A172 (cell line): ENCODE measurements at regions not wholly inside any gene's neighbourhood (a gene's known extent, or its start where the extent isn't known, plus 50 kb on each side); places are given as distances from the start of the nearest gene placed in this dataset.
A peak's percentile ranks its signal among the peaks of the same experiment; 100 is the strongest.

Experiments used
- DNase-seq: peaks from one replicate; pipeline ENCODE4 v3.0.0-alpha.2; 2015; ENCODE audit warnings: low spot score

GRCh38 chr6:71478834-71479541, 190.4 kb downstream of the OGFRL1 start:
- DNase-seq = peak; percentile 94

GRCh38 chr6:71480577-71480976, 192.0 kb downstream of the OGFRL1 start:
- DNase-seq = no peak

- DNase-seq = no peak
Observed at GRCh38 chr6:71481011-71481410, 192.4 kb downstream of the OGFRL1 start.

GRCh38 chr6:71481801-71482200, 193.2 kb downstream of the OGFRL1 start:
- no peak for DNase-seq

- no peak for DNase-seq
Observed at GRCh38 chr6:71482742-71483141, 194.1 kb downstream of the OGFRL1 start.

- DNase-seq = peak; percentile 49
Observed at GRCh38 chr6:71486461-71486860, 197.8 kb downstream of the OGFRL1 start.

- DNase-seq = no peak
Observed at GRCh38 chr6:71488186-71488585, 199.6 kb downstream of the OGFRL1 start.

- DNase-seq = peak; percentile 85
Observed at GRCh38 chr6:71489736-71490135, 201.1 kb downstream of the OGFRL1 start.

- no peak for DNase-seq
Observed at GRCh38 chr6:71490876-71491275, 202.3 kb downstream of the OGFRL1 start.

GRCh38 chr6:71491844-71492243, 203.2 kb downstream of the OGFRL1 start:
- no peak for DNase-seq

GRCh38 chr6:71492668-71493067, 204.1 kb downstream of the OGFRL1 start:
- no peak for DNase-seq

GRCh38 chr6:71496018-71496721, 207.6 kb downstream of the OGFRL1 start:
- DNase-seq = peak; percentile 27

- DNase-seq = no peak
Observed at GRCh38 chr6:71496722-71497033, 208.1 kb downstream of the OGFRL1 start.

- no peak for DNase-seq
Observed at GRCh38 chr6:71498638-71499037, 210.0 kb downstream of the OGFRL1 start.

GRCh38 chr6:71499667-71500066, 211.1 kb downstream of the OGFRL1 start:
- DNase-seq = no peak

GRCh38 chr6:71502168-71502567, 213.6 kb downstream of the OGFRL1 start:
- DNase-seq = no peak

- DNase-seq = no peak
Observed at GRCh38 chr6:71502956-71503355, 214.3 kb downstream of the OGFRL1 start.

GRCh38 chr6:71507183-71507582, 218.6 kb downstream of the OGFRL1 start:
- no peak for DNase-seq

- no peak for DNase-seq
Observed at GRCh38 chr6:71509191-71510005, 220.8 kb downstream of the OGFRL1 start.

- peak; percentile 69 for DNase-seq
Observed at GRCh38 chr6:71510057-71510713, 221.6 kb downstream of the OGFRL1 start.

GRCh38 chr6:71510856-71511255, 222.2 kb downstream of the OGFRL1 start:
- no peak for DNase-seq

- no peak for DNase-seq
Observed at GRCh38 chr6:71512256-71512655, 223.6 kb downstream of the OGFRL1 start.
